HepG2 (cell line): ENCODE measurements at regions not wholly inside any gene's neighbourhood (a gene's known extent, or its start where the extent isn't known, plus 50 kb on each side); places are given as distances from the start of the nearest gene placed in this dataset.

Experiments
- ATAC-seq: fragments of 200-7000 bp; cut with Tn5 transposase; 3 replicates; pipeline ENCODE4 v1.9.1; 2020; ENCODE audit warnings: mild to moderate bottlenecking, moderate library complexity
- BruUV-seq: library from RNA; stranded (reverse); fragments of 400-500 nt; replicated peaks from 2 replicates; lab custom pipeline; 2021; lab: Mats Ljungman, UMichigan
- CTCF ChIA-PET: fragments of 300-600 bp; formaldehyde crosslinking; extraction: SDS; loops from one replicate; lab custom pipeline; 2021; ENCODE audit warnings: low total read pairs, inconsistent platforms, low intra/inter-chr PET ratio; lab: Yijun Ruan, JAX
- POLR2A ChIA-PET: fragments of 350-600 bp; sonication (Branson Sonifier 250); formaldehyde crosslinking; loops from one replicate; lab custom pipeline; 2020; ENCODE audit warnings: antibody characterized with exemption, inconsistent platforms; lab: Yijun Ruan, JAX
- DNase-seq: peaks from one replicate; pipeline ENCODE4 v3.0.0-alpha.2; 2015; ENCODE audit warnings: low spot score
- FAIRE-seq: peaks from 3 replicates; lab custom pipeline; 2011; peaks lifted over from hg19 to GRCh38; lab: Jason Lieb, UNC
- H2AFZ ChIP-seq: one replicate; pipeline ENCODE4 v1.6.1; 2011; ENCODE audit warnings: low read length, inconsistent platforms
- H3K27ac ChIP-seq: fragments of 300-600 bp; 3 replicates; pipeline ENCODE4 v1.8.0; 2011; ENCODE audit warnings: mixed run types, mild to moderate bottlenecking, mixed read lengths, low read length, inconsistent platforms; ENCODE audit not compliant: insufficient read depth; ENCODE audit errors: extremely low read length
- H3K27me3 ChIP-seq, 2 experiments: fragments of 200-600 bp in 1 of 2; 2 replicates in 1 of 2; 3 replicates in 1 of 2; pipeline versions ENCODE4 v1.6.0 to v1.8.0; 2011; ENCODE audit warnings: low read length in 2 of 2, mild to moderate bottlenecking in 2 of 2, moderate library complexity in 2 of 2, inconsistent platforms in 1 of 2; ENCODE audit not compliant: insufficient read depth in 2 of 2, control insufficient read depth in 1 of 2
- H3K36me3 ChIP-seq, 2 experiments: fragments of 200-600 bp in 1 of 2; replicated peaks in 1 of 2; 2 replicates in 1 of 2; 3 replicates in 1 of 2; pipeline versions ENCODE4 v1.5.1 to v1.8.0; 2011; ENCODE audit warnings: low read length in 2 of 2, inconsistent platforms in 1 of 2; ENCODE audit not compliant: insufficient read depth in 2 of 2, control insufficient read depth in 1 of 2
- H3K4me1 ChIP-seq: 2 replicates; pipeline ENCODE4 v1.5.1; 2012; ENCODE audit warnings: low read length, inconsistent platforms; ENCODE audit not compliant: insufficient read depth
- H3K4me2 ChIP-seq: 2 replicates; pipeline ENCODE4 v1.6.0; 2011; ENCODE audit warnings: low read depth, low read length, inconsistent platforms
- H3K4me3 ChIP-seq, 3 experiments: fragments of 200-600 bp in 1 of 3; sonication (generic), shearing (Covaris generic) in 1 of 3; replicated peaks in 1 of 3; 2 replicates each; pipeline ENCODE4 v1.5.1; 2011 to 2016; ENCODE audit warnings: low read length in 3 of 3, inconsistent platforms in 2 of 3, low read depth in 2 of 3, mild to moderate bottlenecking in 2 of 3, control low read depth in 1 of 3, mixed read lengths in 1 of 3; ENCODE audit not compliant: insufficient read depth in 1 of 3
- H3K79me2 ChIP-seq: one replicate; pipeline ENCODE4 v1.6.1; 2011; ENCODE audit warnings: low read length, inconsistent platforms; ENCODE audit not compliant: insufficient read depth
- H3K9ac ChIP-seq: 2 replicates; pipeline ENCODE4 v1.6.0; 2011; ENCODE audit warnings: mild to moderate bottlenecking, low read depth, low read length, inconsistent platforms; ENCODE audit not compliant: insufficient read depth
- H3K9me3 ChIP-seq: 2 replicates; pipeline ENCODE4 v1.5.1; 2012; ENCODE audit warnings: mild to moderate bottlenecking, low read length
- H4K20me1 ChIP-seq: 2 replicates; pipeline ENCODE4 v1.6.0; 2011; ENCODE audit warnings: inconsistent platforms, mild to moderate bottlenecking, low read length, moderate library complexity; ENCODE audit not compliant: insufficient read depth
- BRD4 ChIP-seq: sonication (generic); formaldehyde crosslinking; IDR thresholded peaks from 2 replicates; pipeline ENCODE4 v1.4.0; 2020; ENCODE audit warnings: missing genetic modification reagents
- CERS6 ChIP-seq: sonication (generic); formaldehyde crosslinking; IDR thresholded peaks from 2 replicates; pipeline ENCODE4 v1.5.0; 2020; ENCODE audit warnings: missing genetic modification reagents
- FOXM1 ChIP-seq: sonication (generic); formaldehyde crosslinking; IDR thresholded peaks from 2 replicates; pipeline ENCODE4 v1.5.0; 2020; ENCODE audit warnings: missing genetic modification reagents
- HDAC2 ChIP-seq: sonication (generic); formaldehyde crosslinking; IDR thresholded peaks from 2 replicates; pipeline ENCODE4 v1.4.0; 2020; ENCODE audit warnings: missing genetic modification reagents
- HINFP ChIP-seq: sonication (generic); formaldehyde crosslinking; IDR thresholded peaks from 2 replicates; pipeline ENCODE4 v1.4.0; 2020; ENCODE audit warnings: low read depth, mild to moderate bottlenecking, missing genetic modification reagents
- HNF1B ChIP-seq: sonication (generic); formaldehyde crosslinking; IDR thresholded peaks from 2 replicates; pipeline ENCODE4 v1.5.1; 2020; ENCODE audit warnings: mild to moderate bottlenecking, moderate library complexity, missing genetic modification reagents
- ISL2 ChIP-seq: sonication (generic); formaldehyde crosslinking; IDR thresholded peaks from 2 replicates; pipeline ENCODE4 v1.5.0; 2020; ENCODE audit warnings: missing genetic modification reagents
- JDP2 ChIP-seq: sonication (generic); formaldehyde crosslinking; IDR thresholded peaks from 2 replicates; pipeline ENCODE4 v1.8.1; 2022; ENCODE audit warnings: missing genetic modification reagents, borderline replicate concordance
- KDM5A ChIP-seq: fragments of 200-600 bp; sonication (generic); IDR thresholded peaks from 2 replicates; pipeline ENCODE4 v1.7.0; 2018; ENCODE audit warnings: antibody characterized with exemption, mild to moderate bottlenecking, low read length, borderline replicate concordance
- NFE2L1 ChIP-seq: sonication (generic); formaldehyde crosslinking; IDR thresholded peaks from 2 replicates; pipeline ENCODE4 v1.4.0; 2020; ENCODE audit warnings: missing genetic modification reagents, mild to moderate bottlenecking, borderline replicate concordance
- NR2F6 ChIP-seq, 2 experiments: IDR thresholded peaks; 2 replicates each; pipeline ENCODE4 v1.6.1; 2016; ENCODE audit warnings: antibody characterized with exemption in 1 of 2, mild to moderate bottlenecking in 1 of 2
- SUZ12 ChIP-seq: fragments of 150-350 bp; IDR thresholded peaks from 2 replicates; pipeline ENCODE4 v1.6.1; 2014; ENCODE audit warnings: low read depth, low read length
- ZC3H13 ChIP-seq: sonication (generic); formaldehyde crosslinking; IDR thresholded peaks from 2 replicates; pipeline ENCODE4 v1.8.1; 2023; ENCODE audit warnings: mild to moderate bottlenecking, missing genetic modification reagents, moderate library complexity
- ZKSCAN5 ChIP-seq: sonication (generic); formaldehyde crosslinking; IDR thresholded peaks from 2 replicates; pipeline ENCODE4 v1.5.1; 2020; ENCODE audit warnings: mild to moderate bottlenecking, missing genetic modification reagents
- ZNF207 ChIP-seq: fragments of 450-650 bp; IDR thresholded peaks from 2 replicates; pipeline ENCODE4 v1.6.1; 2016; ENCODE audit warnings: antibody characterized with exemption, borderline replicate concordance
- ZNF230 ChIP-seq: sonication (generic); formaldehyde crosslinking; IDR thresholded peaks from 2 replicates; pipeline ENCODE4 v1.4.0; 2020; ENCODE audit warnings: mild to moderate bottlenecking, missing genetic modification reagents
- ZNF441 ChIP-seq: sonication (generic); formaldehyde crosslinking; IDR thresholded peaks from 2 replicates; pipeline ENCODE4 v1.7.0; 2021; ENCODE audit warnings: missing genetic modification reagents, borderline replicate concordance
- ZNF781 ChIP-seq: sonication (generic); formaldehyde crosslinking; IDR thresholded peaks from 2 replicates; pipeline ENCODE4 v1.5.1; 2020; ENCODE audit warnings: borderline replicate concordance, mild to moderate bottlenecking, missing genetic modification reagents; ENCODE audit errors: not compliant biosample characterization
- WGBS: methylation state at CpG from one replicate; pipeline ENCODE4 v1.1.6; 2017; ENCODE audit warnings: low lambda C conversion rate; 5-methylcytosine and 5-hydroxymethylcytosine counted together
- in situ Hi-C: cut with HindIII; loops from 2 replicates; pipeline ENCODE4 v1.10.0; 2017; ENCODE audit warnings: low pct_unique_long_range_greater_than_20kb; ENCODE audit not compliant: extremely low pct_ligation_motif_present
- intact Hi-C: fragments of 100-400 bp; cut with micrococcal nuclease; formaldehyde crosslinking; loops from one replicate; pipeline ENCODE4 v1.10.0; 2022; ENCODE audit not compliant: unreplicated experiment

GRCh38 chr7:84697506-84697905 is 489.4 kb downstream of the SEMA3D start:
- no peak overlapping the region for H3K27ac ChIP-seq
- H4K20me1 ChIP-seq = no peaks in the 10 kb centered on the region
- FAIRE-seq (no peak), DNase-seq (no peak), ATAC-seq (no peak)
- no peak overlapping the region for H3K9ac ChIP-seq
- no peak overlapping the region for H2AFZ ChIP-seq
- no peak overlapping the region for H3K4me3 ChIP-seq
- no peak overlapping the region for H3K4me2 ChIP-seq
- H3K79me2 ChIP-seq = no peaks in the 10 kb centered on the region
- no peak for TF ChIP-seq BRD4 (CRISPR knock-in tag)
- TF ChIP-seq ZNF781 (CRISPR knock-in tag) = no peak
- no peak for TF ChIP-seq KDM5A
- TF ChIP-seq ZKSCAN5 (CRISPR knock-in tag) = no peak
- TF ChIP-seq NR2F6 (IDR thresholded peaks at IDR 0.05) = no peak
- TF ChIP-seq NR2F6 (CRISPR knock-in tag; IDR thresholded peaks at IDR 0.05) = no peak
- no peak for TF ChIP-seq HINFP
- TF ChIP-seq ZNF230 (CRISPR knock-in tag) = no peak
- intact Hi-C loops (no loop called here), in situ Hi-C loops (no loop called here)
- BruUV-seq = no TSS peak
- ChIA-PET CTCF (no interaction called here), POLR2A (no interaction called here)
- no peaks in the 10 kb centered on the region for H3K36me3 ChIP-seq
- H3K9me3 ChIP-seq = no peaks in the 10 kb centered on the region
- no peaks in the 10 kb centered on the region for H3K27me3 ChIP-seq
- no peaks in the 10 kb centered on the region for H3K4me1 ChIP-seq
- 2% methylated on average over 2 of the region's 2 CpGs for WGBS

GRCh38 chr7:84693483-84693882 is 493.4 kb downstream of the SEMA3D start:
- H3K79me2 ChIP-seq = no peaks in the 10 kb centered on the region
- ChIA-PET POLR2A (no interaction called here), CTCF (no interaction called here)
- no peaks in the 10 kb centered on the region for H3K4me1 ChIP-seq
- ATAC-seq = no peak
- DNase-seq = no peak
- in situ Hi-C loops (no loop called here), intact Hi-C loops (no loop called here)
- BruUV-seq = no TSS peak
- no peaks in the 10 kb centered on the region for H3K36me3 ChIP-seq
- H2AFZ ChIP-seq = no peak overlapping the region
- no peak for FAIRE-seq
- H3K9ac ChIP-seq = no peak overlapping the region
- no peak overlapping the region for H3K4me2 ChIP-seq
- no peak overlapping the region for H3K27ac ChIP-seq
- no peak overlapping the region for H3K4me3 ChIP-seq
- WGBS = 38% methylated on average over 1 of the region's 1 CpG
- no peaks in the 10 kb centered on the region for H4K20me1 ChIP-seq
- no peaks in the 10 kb centered on the region for H3K9me3 ChIP-seq
- H3K27me3 ChIP-seq = no peaks in the 10 kb centered on the region
- TF ChIP-seq CERS6 (CRISPR knock-in tag) (no peak), ZNF441 (CRISPR knock-in tag) (no peak), ZC3H13 (CRISPR knock-in tag) (no peak), ISL2 (CRISPR knock-in tag) (no peak), ZNF207 (no peak), JDP2 (no peak), HDAC2 (CRISPR knock-in tag) (no peak), SUZ12 (no peak), FOXM1 (CRISPR knock-in tag) (no peak), HNF1B (CRISPR knock-in tag) (no peak), NFE2L1 (CRISPR knock-in tag) (no peak)
